ENCODE measurements at regions not wholly inside any gene's neighbourhood (a gene's known extent, or its start where the extent isn't known, plus 50 kb on each side); places are given as distances from the start of the nearest gene placed in this dataset.
"Not testable (repeated sequence)": the region's sequence is repeated elsewhere in the genome, so short reads cannot be mapped to it uniquely, and the experiment has no call there.

- H3K27me3 Mint-ChIP-seq; H3K36me3 Mint-ChIP-seq; H3K9me3 Mint-ChIP-seq; ATAC-seq (ENCODE audit: low read depth); H3K27ac Mint-ChIP-seq; POLR2A ChIA-PET; H3K4me1 Mint-ChIP-seq; H3K4me3 Mint-ChIP-seq; DNase-seq: not testable (repeated sequence)
These were observed 107.4 kb downstream of the NSUN5 start for GRCh38 chr7:73201264-73201663.

DNA sequence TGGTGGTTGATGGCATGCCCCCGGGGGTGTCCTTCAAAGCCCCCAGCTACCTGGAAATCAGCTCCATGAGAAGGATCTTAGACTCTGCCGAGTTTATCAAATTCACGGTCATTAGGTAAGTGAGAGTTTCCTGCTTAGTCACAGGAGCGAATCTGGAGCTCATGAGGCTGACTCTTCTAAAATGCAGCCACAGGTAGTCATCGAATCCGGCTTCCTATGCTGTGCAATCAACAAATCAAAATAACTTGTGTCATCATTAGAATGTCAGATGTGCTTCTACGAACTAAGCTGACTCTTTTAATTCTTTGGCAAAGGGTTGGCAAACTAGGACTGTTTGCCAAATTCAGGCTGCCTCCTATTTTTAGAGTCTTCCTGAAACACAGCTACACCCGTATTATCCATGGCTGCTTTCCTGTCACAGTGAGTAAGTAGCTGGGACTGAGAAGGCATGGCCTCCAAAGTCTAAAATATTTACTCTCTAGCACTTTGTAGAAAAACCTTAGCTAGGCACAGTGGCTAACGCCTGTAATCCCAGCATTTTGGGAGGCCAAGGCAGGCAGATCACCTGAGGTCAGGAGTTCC is 108.0 kb downstream of the NSUN5 start:
- POLR2A ChIA-PET; ATAC-seq (ENCODE audit: low read depth); H3K4me1 Mint-ChIP-seq; H3K36me3 Mint-ChIP-seq; H3K9me3 Mint-ChIP-seq; DNase-seq; H3K27ac Mint-ChIP-seq; H3K4me3 Mint-ChIP-seq; H3K27me3 Mint-ChIP-seq: not testable (repeated sequence)

- H3K4me1 Mint-ChIP-seq; ATAC-seq (ENCODE audit: low read depth); H3K9me3 Mint-ChIP-seq; H3K27ac Mint-ChIP-seq; H3K27me3 Mint-ChIP-seq; DNase-seq; H3K4me3 Mint-ChIP-seq; H3K36me3 Mint-ChIP-seq; POLR2A ChIA-PET: not testable (repeated sequence)
These were observed 108.2 kb upstream of the SPDYE9 start for GRCh38 chr7:73193991-73194390.

DNA sequence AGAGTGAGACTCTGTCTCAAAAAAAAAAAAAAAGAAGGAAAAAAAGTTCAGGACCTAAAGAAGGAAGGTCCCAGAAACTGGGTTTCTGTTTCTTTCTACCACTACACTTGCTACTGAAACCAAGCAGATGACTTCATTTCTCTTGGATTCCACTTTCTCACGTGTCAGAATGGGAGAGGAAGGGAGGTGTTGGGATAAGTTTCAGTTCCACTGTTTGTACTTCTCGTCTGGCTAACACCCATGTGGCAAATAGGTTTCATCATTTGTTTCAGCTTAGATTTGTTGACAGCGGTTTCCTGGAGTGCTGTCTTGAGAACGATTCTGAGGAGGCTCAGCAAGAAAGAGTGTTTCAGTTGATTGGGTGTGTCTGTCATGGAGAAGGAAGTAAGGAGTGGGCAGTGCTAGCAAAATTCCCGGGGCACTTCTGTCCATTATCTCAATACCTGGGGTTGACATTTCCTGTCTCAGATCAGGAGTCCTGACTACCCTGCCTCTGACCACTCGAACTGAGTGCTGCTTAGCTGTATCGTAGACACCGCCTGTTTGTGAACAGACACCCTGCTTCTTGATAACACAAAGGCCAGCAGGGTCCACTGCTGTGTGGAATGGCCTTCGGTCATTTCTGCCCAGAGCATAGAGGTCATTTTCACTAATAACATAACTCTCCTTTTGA is 104.8 kb upstream of the SPDYE9 start:
- H3K4me3 Mint-ChIP-seq; POLR2A ChIA-PET; H3K9me3 Mint-ChIP-seq; ATAC-seq (ENCODE audit: low read depth); H3K27ac Mint-ChIP-seq; H3K4me1 Mint-ChIP-seq; H3K27me3 Mint-ChIP-seq; DNase-seq; H3K36me3 Mint-ChIP-seq: not testable (repeated sequence)

DNA sequence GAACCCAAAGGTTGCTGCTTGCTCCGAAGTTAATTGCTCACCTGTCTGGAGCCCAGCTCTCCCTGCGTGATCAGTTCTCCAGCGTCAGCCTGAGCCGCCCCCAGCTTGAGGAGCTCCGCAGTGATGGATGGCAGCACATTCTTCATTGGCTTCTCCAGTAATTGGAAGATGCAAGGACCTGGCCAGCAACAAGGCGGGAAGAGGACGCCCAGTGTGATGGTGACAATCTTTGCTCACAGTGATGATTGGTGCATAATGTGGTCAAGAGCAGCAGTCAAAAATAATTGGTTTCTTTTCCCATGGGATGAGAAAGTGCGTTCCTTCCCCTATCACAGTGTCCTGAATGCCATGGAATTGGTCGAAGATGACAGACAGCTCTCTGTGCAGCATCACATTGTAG is 102.4 kb upstream of the SPDYE9 start:
- H3K27ac Mint-ChIP-seq; DNase-seq; H3K36me3 Mint-ChIP-seq; H3K4me1 Mint-ChIP-seq; H3K9me3 Mint-ChIP-seq; H3K27me3 Mint-ChIP-seq; POLR2A ChIA-PET; H3K4me3 Mint-ChIP-seq; ATAC-seq (ENCODE audit: low read depth): not testable (repeated sequence)

GRCh38 chr7:73186589-73187309 is 100.9 kb upstream of the SPDYE9 start:
- POLR2A ChIA-PET; H3K4me3 Mint-ChIP-seq; ATAC-seq (ENCODE audit: low read depth); H3K36me3 Mint-ChIP-seq; DNase-seq; H3K4me1 Mint-ChIP-seq; H3K27ac Mint-ChIP-seq; H3K9me3 Mint-ChIP-seq; H3K27me3 Mint-ChIP-seq: not testable (repeated sequence)

DNA sequence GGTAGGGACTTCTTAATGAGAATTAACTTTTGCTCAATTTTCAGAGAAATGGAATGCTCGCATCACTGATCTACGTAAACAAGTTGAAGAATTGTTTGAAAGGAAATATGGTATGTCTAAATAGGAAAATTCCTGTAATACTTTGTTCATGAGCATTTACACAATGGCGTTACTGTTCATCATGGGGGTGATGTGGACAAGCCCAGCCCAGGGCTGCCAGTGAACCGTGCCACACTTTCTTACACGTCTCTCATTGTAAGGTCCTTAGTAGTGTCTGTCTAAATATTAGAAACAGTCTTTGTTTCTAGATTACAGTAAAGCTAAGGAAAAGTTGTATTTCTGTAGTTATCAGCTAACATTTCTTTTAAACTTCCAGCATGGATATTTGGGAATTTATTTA is 91.0 kb upstream of the SPDYE9 start:
- DNase-seq; H3K27me3 Mint-ChIP-seq; H3K36me3 Mint-ChIP-seq; H3K4me3 Mint-ChIP-seq; POLR2A ChIA-PET; H3K9me3 Mint-ChIP-seq; H3K27ac Mint-ChIP-seq; ATAC-seq (ENCODE audit: low read depth); H3K4me1 Mint-ChIP-seq: not testable (repeated sequence)

GRCh38 chr7:73175322-73175721 is 89.5 kb upstream of the SPDYE9 start:
- DNase-seq; POLR2A ChIA-PET; H3K27ac Mint-ChIP-seq; H3K27me3 Mint-ChIP-seq; H3K9me3 Mint-ChIP-seq; H3K4me3 Mint-ChIP-seq; H3K4me1 Mint-ChIP-seq; ATAC-seq (ENCODE audit: low read depth); H3K36me3 Mint-ChIP-seq: not testable (repeated sequence)

- H3K9me3 Mint-ChIP-seq; H3K27ac Mint-ChIP-seq; POLR2A ChIA-PET; H3K27me3 Mint-ChIP-seq; ATAC-seq (ENCODE audit: low read depth); DNase-seq; H3K36me3 Mint-ChIP-seq; H3K4me3 Mint-ChIP-seq; H3K4me1 Mint-ChIP-seq: not testable (repeated sequence)
These were observed 85.1 kb upstream of the SPDYE9 start for GRCh38 chr7:73170902-73171301.

GRCh38 chr7:73170415-73170814 is 84.6 kb upstream of the SPDYE9 start:
- ATAC-seq (ENCODE audit: low read depth); H3K9me3 Mint-ChIP-seq; H3K4me1 Mint-ChIP-seq; H3K4me3 Mint-ChIP-seq; POLR2A ChIA-PET; H3K36me3 Mint-ChIP-seq; H3K27me3 Mint-ChIP-seq; DNase-seq; H3K27ac Mint-ChIP-seq: not testable (repeated sequence)

GRCh38 chr7:73166152-73166551 is 80.3 kb upstream of the SPDYE9 start:
- H3K27me3 Mint-ChIP-seq; H3K4me1 Mint-ChIP-seq; H3K36me3 Mint-ChIP-seq; H3K9me3 Mint-ChIP-seq; H3K4me3 Mint-ChIP-seq; DNase-seq; H3K27ac Mint-ChIP-seq; POLR2A ChIA-PET; ATAC-seq (ENCODE audit: low read depth): not testable (repeated sequence)

- H3K9me3 Mint-ChIP-seq; POLR2A ChIA-PET; DNase-seq; ATAC-seq (ENCODE audit: low read depth); H3K27me3 Mint-ChIP-seq; H3K27ac Mint-ChIP-seq; H3K4me1 Mint-ChIP-seq; H3K4me3 Mint-ChIP-seq; H3K36me3 Mint-ChIP-seq: not testable (repeated sequence)
These were observed 76.8 kb upstream of the SPDYE9 start for GRCh38 chr7:73162680-73163079.

DNA sequence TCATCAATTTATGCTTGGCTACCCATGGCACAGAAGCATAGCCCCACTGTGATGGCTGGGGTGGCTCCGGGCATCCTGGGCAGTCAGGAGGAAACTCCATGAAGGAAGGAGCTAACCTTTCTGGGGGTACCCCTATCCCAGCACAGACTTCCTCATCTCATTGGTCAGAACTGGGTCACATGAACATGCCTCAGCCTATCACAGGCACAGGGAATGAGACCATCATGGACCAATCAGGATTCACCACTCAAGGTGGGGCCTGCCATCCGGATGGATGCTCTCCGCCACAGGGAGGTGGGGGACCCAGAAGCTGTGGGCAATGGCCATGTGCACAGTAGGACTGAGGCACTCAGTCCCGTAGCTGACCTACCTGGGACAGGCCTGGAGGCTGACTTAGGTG is 75.9 kb upstream of the SPDYE9 start:
- H3K27me3 Mint-ChIP-seq; H3K9me3 Mint-ChIP-seq; DNase-seq; H3K36me3 Mint-ChIP-seq; ATAC-seq (ENCODE audit: low read depth); POLR2A ChIA-PET; H3K27ac Mint-ChIP-seq; H3K4me1 Mint-ChIP-seq; H3K4me3 Mint-ChIP-seq: not testable (repeated sequence)

GRCh38 chr7:73157169-73157661 is 71.4 kb upstream of the SPDYE9 start:
- H3K9me3 Mint-ChIP-seq = not testable (repeated sequence)

More at GRCh38 chr7:73157169-73157661, 71.4 kb upstream of the SPDYE9 start:
- H3K4me3 Mint-ChIP-seq; POLR2A ChIA-PET; ATAC-seq (ENCODE audit: low read depth); H3K36me3 Mint-ChIP-seq; H3K27me3 Mint-ChIP-seq; H3K4me1 Mint-ChIP-seq; DNase-seq; H3K27ac Mint-ChIP-seq: not testable (repeated sequence)
